GM19328 (cell line): ENCODE measurements at regions not wholly inside any gene's neighbourhood (a gene's known extent, or its start where the extent isn't known, plus 50 kb on each side); places are given as distances from the start of the nearest gene placed in this dataset.

Source experiments
- ATAC-seq: cut with Tn5 transposase; IDR thresholded peaks from one replicate; pipeline ENCODE4 v1.9.1; 2021; ENCODE audit warnings: mild to moderate bottlenecking, moderate library complexity; ENCODE audit not compliant: unreplicated experiment

- ATAC-seq = no peak
These were observed 1278.6 kb downstream of the PCDH7 start for GRCh38 chr4:31998807-31999206.

GRCh38 chr4:31999848-32000247, 1279.7 kb downstream of the PCDH7 start:
- ATAC-seq = no peak

- no peak for ATAC-seq
These were observed 1280.8 kb downstream of the PCDH7 start for GRCh38 chr4:32000846-32001488.

GRCh38 chr4:32002037-32002747, 1282.0 kb downstream of the PCDH7 start:
- no peak for ATAC-seq

- no peak for ATAC-seq
These were observed 1283.4 kb downstream of the PCDH7 start for GRCh38 chr4:32003548-32003947.

- no peak for ATAC-seq
These were observed 1290.1 kb downstream of the PCDH7 start for GRCh38 chr4:32010221-32010620.

GRCh38 chr4:32022071-32022470, 1301.9 kb downstream of the PCDH7 start:
- ATAC-seq = no peak

GRCh38 chr4:32025851-32026459, 1305.8 kb downstream of the PCDH7 start:
- ATAC-seq = no peak

GRCh38 chr4:32030406-32030805, 1310.2 kb downstream of the PCDH7 start:
- no peak for ATAC-seq

- no peak for ATAC-seq
These were observed 1310.9 kb downstream of the PCDH7 start for GRCh38 chr4:32031026-32031425.

GRCh38 chr4:32032136-32032672, 1312.0 kb downstream of the PCDH7 start:
- ATAC-seq = no peak

- ATAC-seq = no peak
These were observed 1317.2 kb downstream of the PCDH7 start for GRCh38 chr4:32037399-32037798.

GRCh38 chr4:32042486-32043247, 1322.5 kb downstream of the PCDH7 start:
- ATAC-seq = no peak

GRCh38 chr4:32043248-32043633, 1323.1 kb downstream of the PCDH7 start:
- ATAC-seq = no peak

- ATAC-seq = no peak
These were observed 1341.7 kb downstream of the PCDH7 start for GRCh38 chr4:32061916-32062315.

GRCh38 chr4:32073542-32073941, 1353.4 kb downstream of the PCDH7 start:
- no peak for ATAC-seq

GRCh38 chr4:32087211-32087610, 1367.0 kb downstream of the PCDH7 start:
- ATAC-seq = no peak

- ATAC-seq = no peak
These were observed 1374.8 kb downstream of the PCDH7 start for GRCh38 chr4:32094987-32095386.

GRCh38 chr4:32102896-32103295, 1382.7 kb downstream of the PCDH7 start:
- ATAC-seq = no peak

GRCh38 chr4:32106767-32107166, 1386.6 kb downstream of the PCDH7 start:
- no peak for ATAC-seq

GRCh38 chr4:32112891-32113290, 1392.7 kb downstream of the PCDH7 start:
- no peak for ATAC-seq
